GM21717 (cell line): ENCODE measurements at regions not wholly inside any gene's neighbourhood (a gene's known extent, or its start where the extent isn't known, plus 50 kb on each side); places are given as distances from the start of the nearest gene placed in this dataset.

Experiments
- ATAC-seq: cut with Tn5 transposase; IDR thresholded peaks from one replicate; pipeline ENCODE4 v1.9.1; 2021; ENCODE audit warnings: mild to moderate bottlenecking, moderate library complexity; ENCODE audit not compliant: unreplicated experiment

DNA sequence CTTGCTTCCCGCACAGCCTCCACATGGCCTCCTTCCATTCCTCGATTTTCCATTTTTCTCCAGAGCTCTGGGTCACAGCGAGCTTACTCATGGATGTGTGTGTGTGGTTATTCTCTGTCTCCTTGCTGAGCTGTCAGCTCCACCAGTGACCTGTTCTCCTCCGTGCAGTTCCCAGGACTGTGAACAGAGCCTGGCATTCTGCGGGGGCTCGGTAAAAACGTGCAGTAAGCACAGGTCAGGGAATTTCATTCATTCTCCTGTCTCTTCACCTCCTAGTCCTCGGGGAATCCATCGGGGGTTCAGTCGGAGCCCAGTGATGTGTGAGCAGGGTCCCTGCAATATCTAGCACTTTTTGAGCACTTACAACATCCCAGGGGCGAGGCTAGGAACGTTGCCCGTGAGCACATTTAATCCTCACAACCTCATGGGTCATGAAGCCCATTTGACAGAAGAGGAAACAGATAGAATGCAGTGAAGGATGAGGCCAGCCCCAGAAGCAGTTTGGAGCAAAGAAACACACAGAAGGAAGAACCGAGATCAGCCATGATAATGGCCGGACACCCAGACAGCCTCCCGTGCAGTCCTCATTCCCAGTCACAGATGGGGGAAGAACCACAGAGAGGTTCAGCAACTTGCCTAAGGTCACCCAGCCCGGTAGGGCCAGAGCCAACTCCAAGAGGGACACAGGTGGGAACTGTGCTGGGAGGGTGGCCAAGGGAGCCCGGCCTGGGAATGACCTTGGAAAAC lies 183.2 kb upstream of the GSE1 start:
- ATAC-seq, result no peak

DNA sequence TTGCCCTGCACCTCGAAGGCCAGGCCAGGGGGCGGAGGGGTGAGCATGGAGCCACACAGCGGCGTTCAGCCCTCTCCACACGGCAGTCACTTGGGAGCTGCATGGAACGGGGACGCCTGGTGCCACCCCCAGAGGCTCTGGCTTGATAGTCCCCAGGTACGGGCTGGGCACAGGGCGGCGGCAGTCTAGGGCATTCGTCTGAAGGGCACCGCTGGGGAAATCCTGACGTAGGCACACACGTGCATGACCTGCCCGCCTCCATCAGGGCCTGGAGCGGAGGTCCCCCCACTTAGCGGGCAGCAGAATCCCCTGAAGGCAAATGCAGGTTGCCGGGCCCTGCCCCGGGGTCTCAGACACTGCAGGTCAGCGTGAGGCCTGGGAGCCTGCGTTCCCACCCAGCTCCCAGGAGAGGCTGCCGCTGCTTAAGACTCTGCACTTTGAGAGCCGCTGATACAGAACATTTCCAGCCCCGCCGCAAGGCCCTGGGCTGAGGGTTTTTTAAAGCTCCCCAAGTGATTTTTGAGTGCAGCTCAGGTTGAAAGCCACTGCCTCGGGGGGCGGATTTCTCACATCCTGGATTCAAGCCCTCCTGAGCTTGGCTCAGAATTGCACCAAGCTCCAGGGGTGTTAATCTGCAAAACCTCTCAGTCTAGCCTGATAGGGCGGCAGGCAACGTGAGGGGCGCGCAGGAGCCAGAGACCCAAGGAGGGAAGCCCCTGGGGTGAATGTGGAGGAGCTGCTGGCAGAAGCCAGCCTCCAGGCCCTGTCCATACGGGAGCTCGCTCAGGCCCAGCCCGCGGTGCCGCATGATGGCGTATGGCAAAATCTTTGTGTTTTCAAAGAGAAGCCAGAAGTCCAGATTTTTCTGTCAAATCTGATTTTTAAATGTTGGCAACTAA lies 182.3 kb upstream of the GSE1 start:
- no peak for ATAC-seq

DNA sequence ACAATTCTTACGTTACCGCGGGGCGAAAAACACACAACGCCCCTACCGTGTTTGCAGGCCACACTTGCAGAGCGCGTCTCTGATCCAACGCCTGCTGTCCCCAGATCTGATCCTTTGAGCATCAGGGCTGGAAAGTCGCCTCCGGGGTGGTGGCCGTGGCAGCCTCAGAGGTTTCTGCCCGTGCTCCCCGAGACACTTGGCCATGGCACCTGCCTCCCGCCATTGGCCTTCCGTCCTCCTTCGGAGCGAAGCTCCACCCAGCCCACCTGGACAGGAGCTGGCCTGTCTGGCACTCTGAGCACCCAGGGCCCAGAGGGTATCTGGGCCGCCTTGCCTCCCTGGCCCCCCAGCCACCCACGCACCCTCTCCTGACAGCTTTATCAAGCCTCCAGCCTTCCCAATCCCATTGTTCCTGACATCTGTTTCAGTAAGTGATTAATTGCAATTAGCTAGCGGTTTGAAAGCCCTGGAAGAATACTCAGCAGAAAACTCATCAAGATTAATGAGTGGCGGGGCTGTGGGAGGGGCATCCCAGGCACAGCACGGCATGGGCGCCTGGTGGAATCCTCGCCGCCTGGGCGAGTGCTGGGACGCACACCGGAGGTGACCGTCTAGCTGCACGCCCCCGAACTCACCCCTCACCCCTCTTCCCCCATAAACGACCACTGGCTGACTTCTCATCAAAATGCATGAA lies 181.5 kb upstream of the GSE1 start:
- no peak for ATAC-seq

DNA sequence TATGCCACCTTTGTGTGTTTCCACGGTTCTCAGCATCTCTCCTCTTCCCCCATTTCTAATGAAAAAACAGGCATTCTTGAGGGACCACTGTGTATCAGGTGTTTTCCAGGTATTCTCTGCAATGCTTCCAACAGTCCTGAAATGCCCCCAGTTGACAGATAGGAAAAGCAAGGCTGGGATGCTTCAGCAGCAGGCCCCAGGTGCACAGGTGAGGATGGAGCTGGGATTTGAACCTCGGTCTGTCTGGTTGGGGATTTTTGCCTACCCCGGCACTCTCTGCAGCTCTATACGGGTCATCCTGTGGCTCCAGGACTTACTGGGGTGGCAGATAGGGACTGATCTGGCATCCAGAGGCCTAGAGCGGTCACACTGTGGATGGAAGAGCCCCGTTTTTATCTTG lies 180.5 kb upstream of the GSE1 start:
- ATAC-seq, result no peak

DNA sequence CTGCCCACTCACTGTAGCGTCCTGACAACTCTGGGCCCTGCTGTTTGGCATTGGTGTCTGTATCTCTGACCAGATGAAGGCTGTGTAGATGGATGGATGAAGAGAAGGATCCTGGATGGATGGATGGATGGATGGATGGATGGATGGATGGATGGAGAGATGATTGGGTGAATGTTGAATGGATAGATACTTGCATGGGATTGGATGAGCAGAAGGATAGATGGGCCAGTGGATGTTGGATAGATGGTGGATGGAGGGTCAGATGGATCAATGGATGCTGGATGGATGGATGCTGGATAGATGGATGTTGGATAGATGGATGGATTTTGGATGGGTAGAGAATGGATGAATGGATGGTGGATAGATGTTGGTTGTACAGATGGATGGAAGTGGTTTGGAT lies 179.6 kb upstream of the GSE1 start:
- no peak for ATAC-seq

DNA sequence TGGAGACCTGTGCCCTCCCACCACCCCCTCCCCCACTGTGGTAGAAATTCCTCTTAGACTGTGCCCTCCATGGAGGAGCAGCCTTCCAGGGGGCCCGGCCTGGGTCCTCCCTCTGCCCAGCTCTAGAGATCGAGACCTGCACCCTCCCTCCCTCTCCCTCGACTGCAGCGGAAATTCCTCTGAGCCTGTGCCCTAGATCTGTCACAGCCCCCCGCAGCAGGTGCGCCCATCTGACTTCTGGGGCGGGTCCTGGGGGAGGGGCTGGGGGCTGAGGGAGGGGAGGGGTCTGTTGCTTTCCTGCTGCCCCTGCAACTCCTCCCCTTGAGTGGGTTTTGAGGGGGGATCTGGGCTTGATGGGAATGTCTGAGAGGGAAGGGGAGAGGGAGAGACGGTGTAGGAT lies 177.8 kb upstream of the GSE1 start:
- ATAC-seq, result no peak

DNA sequence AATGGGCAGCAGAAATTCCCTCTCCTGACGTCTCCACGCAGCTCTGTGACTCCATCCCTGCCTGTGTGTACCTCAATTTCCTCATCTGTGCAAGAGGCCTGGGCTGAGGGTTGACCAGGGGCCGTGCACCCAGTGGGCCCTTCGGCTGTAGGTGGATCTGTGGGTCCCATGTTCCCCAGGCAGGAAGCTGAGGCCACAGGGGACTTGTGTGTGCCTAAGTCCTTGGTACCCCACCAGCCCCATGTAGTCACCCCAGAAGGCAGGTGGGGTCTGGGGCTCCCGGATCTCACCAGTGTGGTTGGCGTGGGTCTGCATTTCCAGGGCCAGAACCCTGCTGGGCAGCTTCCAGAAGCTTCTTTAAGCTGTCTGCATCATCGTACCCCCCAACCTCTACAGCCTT lies 177.4 kb upstream of the GSE1 start:
- ATAC-seq, result no peak

DNA sequence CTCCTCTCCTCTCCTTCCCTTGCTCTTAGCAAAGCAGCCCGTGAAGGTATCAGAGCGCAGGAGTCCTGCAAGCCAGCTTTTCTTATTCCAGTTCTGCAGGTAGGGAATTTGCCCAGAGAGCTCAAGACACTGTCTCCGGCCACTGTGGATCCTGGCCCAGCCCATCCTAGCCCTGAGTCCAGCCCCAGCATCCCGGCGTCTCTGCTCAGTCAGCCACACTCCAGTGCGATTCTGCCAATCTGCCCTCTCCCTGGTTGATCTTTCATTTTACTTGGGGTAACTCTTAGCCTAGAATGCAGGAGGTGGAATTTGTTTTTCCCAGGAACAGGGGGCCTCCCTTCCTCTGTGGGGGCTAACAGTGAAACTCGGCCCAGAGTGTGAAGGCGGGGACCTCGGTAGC lies 176.9 kb upstream of the GSE1 start:
- no peak for ATAC-seq

DNA sequence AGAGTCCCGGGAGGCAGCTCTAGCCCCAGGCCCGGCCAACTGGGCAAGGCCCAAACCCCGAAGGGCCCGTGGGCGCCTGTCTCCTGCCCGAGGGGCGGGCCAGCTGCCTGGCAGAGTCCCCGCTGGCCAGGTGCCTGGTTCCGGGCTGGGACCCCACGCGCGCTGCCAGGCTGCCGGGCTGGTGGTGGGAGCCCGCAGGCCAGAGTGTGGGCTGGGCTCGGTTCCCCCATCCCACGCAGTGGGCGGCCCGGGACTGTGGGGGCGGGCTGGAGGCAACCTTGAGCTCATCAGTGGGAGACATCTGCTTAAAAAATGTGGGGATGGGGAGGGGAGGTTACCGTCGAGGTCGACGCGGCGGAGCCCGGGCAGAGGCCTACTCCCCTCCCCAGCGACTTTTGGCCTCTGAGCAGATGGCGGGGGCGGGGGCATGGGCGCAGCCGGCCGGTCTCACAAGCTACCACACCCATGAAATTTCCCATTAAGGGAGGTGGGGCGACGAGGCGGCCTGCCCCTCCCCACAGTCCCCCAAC lies 176.4 kb upstream of the GSE1 start:
- no peak for ATAC-seq

DNA sequence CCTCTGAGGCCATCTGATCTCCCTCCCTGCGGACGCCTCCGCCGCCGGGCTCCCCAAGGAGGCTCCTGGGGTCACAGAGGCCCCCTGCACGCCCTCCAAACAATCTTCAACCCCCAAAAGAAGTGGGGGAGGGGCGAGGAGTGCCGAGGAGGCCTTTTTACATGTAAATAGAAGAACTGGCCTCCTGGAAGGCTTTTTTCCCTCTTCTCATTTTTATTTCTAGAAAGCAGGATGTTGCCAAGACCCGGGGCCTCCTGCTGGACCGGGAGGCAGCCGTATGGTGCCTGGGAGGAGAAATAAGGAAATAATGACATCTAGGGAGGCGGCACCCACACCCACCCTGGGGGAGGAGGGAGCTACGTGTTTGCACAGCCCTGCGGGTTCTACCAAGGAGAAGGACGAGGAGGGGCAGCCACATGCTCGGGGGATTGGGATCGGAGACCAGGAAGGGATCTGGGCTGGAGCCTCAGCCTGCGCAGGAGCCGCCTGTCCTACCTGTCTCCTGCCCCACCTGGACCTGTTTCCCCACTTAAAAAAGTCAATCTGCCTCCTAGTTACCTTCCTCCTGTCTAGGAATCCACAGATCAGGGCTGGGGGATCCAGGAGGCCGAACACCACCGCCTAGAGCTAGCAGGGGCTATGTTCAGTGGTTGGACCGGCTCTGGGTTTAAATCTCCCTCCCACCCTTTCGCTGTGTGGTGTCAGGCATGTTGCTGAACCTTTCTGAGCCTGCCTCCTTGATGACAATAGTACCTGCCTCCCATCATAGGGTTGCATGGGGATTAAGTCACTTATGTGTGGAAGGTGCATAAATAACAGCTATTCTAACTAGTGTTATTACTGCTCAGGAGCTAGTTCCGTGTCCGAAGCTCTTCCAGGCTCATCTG lies 175.7 kb upstream of the GSE1 start:
- no peak for ATAC-seq

DNA sequence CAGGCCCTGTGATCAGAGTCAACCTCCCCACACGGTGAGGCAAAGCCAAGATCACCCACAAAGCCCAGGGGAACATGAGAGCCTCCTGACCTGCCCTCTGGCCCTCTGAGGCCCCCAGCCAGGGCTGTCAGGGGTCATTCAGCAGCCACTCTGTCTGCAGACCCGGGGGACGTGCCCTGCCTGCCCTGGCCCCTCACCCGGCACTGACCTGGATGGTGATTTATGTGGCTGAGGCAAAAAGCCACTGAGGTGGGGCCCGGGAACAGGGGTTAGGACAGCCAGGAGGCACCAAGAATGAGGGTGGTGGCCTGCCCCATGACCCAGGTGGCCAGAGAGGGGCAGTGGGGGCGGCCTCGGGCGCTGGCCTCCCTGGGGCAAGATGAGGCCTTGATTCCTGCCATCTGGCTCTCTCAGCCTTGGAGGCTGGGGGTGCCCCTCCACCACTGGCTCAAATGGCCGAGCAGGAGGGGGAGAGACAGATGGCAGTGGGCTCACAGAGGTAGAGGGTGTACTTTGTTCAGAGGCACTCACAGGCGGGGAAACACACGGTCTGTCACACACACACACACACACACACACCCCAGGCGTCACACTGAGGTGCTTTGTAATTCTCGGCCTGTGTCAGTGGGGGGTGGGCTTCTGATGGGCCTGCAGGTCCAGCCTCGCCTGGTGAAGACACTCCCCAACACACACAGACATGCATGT lies 174.0 kb upstream of the GSE1 start:
- no peak for ATAC-seq

DNA sequence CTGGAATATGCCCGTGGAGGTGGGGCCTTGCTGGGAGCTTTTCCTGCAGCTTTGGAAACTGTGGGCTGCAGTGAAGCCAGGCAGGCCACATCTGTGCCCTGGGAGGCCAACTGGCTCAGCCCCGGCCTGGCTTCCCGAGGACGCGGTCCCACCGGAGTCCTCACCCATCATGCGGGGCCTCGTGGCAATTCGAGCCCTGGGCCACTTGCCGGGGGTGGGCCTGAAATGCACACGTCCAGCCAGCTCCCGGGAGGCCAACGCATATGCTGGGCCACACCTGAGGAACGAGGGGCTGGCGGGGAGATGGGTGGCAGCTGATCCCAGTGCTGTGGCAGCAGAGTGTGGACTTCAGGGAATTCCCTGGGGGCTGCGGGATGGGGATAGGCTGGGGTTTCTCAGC lies 172.4 kb upstream of the GSE1 start:
- no peak for ATAC-seq

DNA sequence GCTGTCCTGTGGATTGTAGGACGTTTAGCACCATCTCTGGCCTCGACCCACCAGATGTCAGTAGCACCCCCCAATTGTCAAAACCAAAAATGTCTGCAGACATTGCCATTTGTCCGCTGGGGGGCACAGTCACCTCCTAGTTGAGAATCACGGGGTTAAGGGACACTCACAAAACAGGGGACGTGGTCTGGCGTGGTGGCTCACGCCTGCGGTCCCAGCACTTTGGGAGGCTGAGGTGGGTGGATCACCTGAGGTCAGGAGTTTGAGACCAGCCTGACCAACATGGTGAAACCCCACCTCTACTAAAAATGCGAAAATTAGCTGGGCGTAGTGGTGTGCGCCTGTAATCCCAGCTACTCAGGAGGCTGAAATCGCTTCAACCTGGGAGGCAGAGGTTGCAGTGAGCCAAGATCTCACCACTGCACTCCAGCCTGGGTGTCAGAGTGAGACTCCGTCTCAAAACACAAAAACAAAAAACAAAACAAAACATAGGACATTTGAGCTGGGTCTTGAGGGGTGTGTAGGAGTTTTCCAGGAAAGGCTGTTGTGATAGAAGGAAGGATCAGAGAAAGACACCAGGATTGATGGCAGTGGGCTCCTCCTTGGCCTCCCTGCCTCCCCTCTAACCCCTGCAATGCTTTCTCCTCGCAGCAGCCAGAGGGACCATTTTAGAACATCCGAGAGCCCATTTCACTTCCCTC lies 171.8 kb upstream of the GSE1 start:
- ATAC-seq, result no peak

DNA sequence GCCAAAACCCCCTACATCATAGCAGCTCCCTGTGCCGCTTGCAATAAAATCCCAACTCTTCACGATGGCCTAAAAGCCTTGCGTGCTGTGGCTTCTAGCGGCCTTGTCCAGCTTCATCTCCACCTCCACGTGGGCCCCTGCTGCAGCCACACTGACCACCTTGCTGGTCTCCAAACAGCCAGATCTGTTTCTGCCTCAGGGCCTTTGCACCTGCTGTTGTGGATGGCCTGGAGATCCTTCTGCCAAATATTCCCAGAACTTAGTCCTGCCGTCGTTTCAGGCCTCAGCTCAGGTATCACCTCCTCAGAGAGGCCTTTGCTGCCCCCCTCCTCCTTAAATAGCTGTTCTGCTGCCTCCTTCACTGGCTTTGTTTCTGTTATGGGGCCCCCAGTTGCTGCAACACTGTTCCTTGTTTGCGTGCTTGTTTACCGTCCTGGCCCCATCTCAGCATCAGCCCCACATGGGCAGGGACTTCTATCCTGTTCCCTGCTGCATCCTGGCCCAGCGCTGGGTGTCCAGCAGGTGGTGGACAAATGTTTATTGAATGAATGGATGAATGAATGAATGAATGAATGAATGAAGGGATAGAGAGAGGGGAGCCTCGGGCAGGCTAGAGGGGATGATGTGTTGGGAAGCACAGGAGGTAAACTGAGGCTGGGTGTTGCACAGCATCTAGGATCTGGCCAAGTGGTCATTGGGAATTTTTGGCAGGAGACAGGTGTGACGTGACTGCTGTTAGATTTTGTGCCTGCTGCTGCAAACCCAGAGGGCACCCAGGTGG lies 171.0 kb upstream of the GSE1 start:
- ATAC-seq, result no peak

DNA sequence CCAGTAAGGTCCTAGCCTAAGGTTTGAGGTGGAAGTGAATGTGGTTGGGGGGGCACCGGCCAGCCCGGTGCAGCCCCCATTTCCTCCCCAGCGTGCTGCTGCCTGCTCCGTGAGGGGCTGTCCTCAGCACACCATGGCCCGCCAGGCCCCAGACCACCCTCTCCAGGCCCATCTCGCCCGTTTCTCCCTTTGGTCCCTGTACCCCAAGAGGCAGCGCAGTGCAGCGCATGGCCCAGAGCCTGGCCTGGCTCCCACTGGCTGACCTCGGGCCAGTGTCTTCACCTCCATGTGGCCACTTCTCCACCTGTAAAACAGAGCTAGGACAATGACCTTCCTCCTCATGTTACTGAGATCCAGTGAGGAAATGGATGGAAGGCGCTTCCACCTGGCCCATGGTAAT lies 170.0 kb upstream of the GSE1 start:
- no peak for ATAC-seq

DNA sequence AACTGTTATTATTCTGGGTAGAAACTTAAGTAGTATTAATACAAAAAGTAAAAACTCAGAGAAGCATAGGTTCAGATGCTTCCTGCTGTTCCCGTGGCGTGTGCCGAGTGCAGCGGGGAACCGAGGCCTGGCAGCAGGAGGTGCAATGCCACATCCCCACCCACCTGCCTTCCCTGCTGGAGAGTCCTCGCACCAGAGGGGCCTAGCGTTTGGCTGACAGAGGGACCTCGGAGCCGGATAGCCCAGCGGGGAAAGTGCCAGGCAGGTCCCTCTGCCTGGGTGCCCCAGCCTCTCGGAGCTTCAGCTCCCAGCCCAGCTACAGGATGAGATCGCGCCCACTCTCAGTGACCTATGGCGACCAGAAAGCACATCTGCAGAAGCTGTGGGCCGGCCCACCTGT lies 169.6 kb upstream of the GSE1 start:
- ATAC-seq, result no peak

DNA sequence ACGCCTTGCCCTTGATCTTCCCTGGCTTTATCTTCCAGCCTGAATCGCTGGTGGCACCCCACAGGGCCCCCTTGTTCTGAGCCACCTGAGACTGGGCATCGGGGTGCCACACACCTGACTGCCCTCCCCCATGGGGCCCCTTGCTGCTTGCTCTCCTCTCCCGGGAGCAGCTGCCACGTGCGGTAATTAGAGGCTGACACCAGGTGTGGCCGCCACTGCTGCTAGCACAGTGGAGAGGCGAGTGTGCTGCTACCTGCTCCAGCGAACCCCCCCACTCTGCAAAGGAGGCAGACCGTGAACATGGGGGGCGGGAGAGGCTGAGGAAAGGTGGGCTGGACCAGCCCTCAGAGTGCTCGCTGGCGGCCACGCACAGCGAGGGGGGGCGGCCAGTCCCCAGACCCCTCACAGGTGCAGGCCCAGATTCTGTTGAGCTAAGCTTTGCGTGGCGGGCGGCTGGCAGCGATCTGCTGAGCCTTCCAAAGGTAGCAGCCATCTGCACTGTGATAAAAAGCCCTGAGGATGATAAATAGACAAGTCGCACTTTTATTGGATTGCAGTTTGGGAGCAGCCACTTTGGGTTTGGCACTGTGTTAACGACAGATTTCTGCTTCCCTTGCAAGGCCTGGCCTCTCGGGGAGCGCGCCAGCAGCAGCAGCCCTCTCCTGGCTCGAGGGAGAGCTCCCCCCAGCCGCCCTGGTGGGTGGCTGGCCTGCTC lies 167.9 kb upstream of the GSE1 start:
- no peak for ATAC-seq

DNA sequence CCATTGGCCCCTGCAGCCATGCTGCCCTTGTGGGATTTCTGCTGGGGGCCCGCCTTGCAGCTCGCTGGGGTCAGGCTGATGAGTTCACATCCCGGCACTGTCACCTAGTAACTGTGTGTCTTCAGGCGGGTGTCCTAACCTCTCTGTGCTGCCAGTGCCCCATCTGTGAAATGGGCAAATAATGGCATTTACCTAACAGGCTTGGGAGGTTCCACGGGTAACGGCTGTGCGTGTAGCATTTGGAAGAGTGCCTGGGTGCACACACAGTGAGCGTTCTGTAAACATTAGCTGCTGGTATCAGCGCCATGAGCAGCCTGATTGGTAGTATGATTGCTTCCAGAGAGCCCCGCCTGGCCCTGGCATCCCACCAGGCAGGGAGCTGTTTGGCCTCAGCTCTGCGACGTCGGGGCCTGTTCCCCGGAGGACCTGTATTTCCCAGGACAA lies 167.3 kb upstream of the GSE1 start:
- no peak for ATAC-seq
